ENCODE measurements at regions not wholly inside any gene's neighbourhood (a gene's known extent, or its start where the extent isn't known, plus 50 kb on each side); places are given as distances from the start of the nearest gene placed in this dataset.

DNA sequence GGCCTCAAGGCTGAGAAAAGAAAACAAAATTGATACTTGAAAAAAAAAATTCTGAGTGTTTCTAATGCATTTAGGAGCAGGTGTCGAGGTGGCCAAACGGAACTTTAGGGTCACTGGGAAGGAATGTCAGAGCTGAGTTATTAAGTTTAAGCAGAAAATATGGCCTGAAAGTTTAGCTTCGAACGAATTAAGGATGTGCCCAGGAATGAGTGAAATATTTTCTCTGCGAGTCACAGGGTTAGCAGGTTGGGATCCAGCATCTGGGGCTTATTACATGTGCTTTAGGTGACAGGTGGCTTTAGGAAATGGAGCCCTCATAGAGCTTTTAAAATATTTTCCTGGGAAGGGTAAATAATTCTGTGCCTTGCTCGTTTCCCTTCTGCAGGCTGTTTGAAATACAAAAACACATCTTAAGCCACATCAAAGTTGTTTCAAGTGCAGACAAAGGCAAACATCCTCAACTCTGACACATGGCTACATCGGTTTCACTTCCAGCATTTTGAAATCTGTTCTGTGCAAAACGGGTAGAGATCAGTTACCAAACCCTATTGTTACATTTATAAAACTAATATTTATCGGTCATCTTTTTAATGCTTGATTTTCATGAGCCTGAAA, 143.1 kb upstream of the ARRDC4 start:
- no peak for TF ChIP-seq EP300 (IDR thresholded peaks at IDR 0.05)
- TF ChIP-seq, protein P1, sequence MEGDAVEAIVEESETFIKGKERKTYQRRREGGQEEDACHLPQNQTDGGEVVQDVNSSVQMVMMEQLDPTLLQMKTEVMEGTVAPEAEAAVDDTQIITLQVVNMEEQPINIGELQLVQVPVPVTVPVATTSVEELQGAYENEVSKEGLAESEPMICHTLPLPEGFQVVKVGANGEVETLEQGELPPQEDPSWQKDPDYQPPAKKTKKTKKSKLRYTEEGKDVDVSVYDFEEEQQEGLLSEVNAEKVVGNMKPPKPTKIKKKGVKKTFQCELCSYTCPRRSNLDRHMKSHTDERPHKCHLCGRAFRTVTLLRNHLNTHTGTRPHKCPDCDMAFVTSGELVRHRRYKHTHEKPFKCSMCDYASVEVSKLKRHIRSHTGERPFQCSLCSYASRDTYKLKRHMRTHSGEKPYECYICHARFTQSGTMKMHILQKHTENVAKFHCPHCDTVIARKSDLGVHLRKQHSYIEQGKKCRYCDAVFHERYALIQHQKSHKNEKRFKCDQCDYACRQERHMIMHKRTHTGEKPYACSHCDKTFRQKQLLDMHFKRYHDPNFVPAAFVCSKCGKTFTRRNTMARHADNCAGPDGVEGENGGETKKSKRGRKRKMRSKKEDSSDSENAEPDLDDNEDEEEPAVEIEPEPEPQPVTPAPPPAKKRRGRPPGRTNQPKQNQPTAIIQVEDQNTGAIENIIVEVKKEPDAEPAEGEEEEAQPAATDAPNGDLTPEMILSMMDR (IDR thresholded peaks at IDR 0.05), result no peak

Measured in tibial nerve (tissue), 4 donors.